ENCODE measurements at regions not wholly inside any gene's neighbourhood (a gene's known extent, or its start where the extent isn't known, plus 50 kb on each side); places are given as distances from the start of the nearest gene placed in this dataset.

GRCh38 chr3:40669176-40669575, 144.4 kb downstream of the ZNF621 start (continued):
- TF ChIP-seq HCFC1 (IDR thresholded peaks at IDR 0.05; ENCODE audit: low read depth, low read length) (no peak), ERF (CRISPR knock-in tag; IDR thresholded peaks at IDR 0.05) (no peak), CBX5 (IDR thresholded peaks at IDR 0.05; ENCODE audit: borderline replicate concordance, low read depth) (no peak), NCOR1 (IDR thresholded peaks at IDR 0.05) (no peak), BDP1 (IDR thresholded peaks at IDR 0.05; ENCODE audit: insufficient read depth, insufficient read length) (no peak), MCM7 (IDR thresholded peaks at IDR 0.05) (no peak), HNRNPK (IDR thresholded peaks at IDR 0.05; ENCODE audit: low read depth, low read length, poor library complexity, severe bottlenecking) (no peak)

GRCh38 chr3:40672861-40673260, 148.1 kb downstream of the ZNF621 start:
- Histone ChIP-seq H3K9me1 (ENCODE audit: control insufficient read depth, insufficient read depth, low read length) (no peaks in the 10 kb centered on the region), H2AFZ (ENCODE audit: low read depth, low read length) (no peak overlapping the region), H3K79me2 (ENCODE audit: control insufficient read depth, insufficient read depth, low read length) (no peaks in the 10 kb centered on the region), H3K4me3 (no peak overlapping the region), H3K4me2 (ENCODE audit: insufficient read depth, low read length) (no peak overlapping the region), H3K9me3 (replicated peaks; ENCODE audit: control insufficient read depth, insufficient read depth, low read depth, low read length) (no peaks in the 10 kb centered on the region), H3K36me3 (ENCODE audit: control insufficient read depth, insufficient read depth, low read length) (no peaks in the 10 kb centered on the region), H3K4me1 (replicated peaks in 1 of 2; ENCODE audit: control insufficient read depth in 2 of 2, insufficient read depth in 2 of 2, low read length in 2 of 2) (no peaks in the 10 kb centered on the region), H3K27ac (ENCODE audit: extremely low read depth, low read depth, low read length) (no peak overlapping the region), H3K27me3 (ENCODE audit: control insufficient read depth in 2 of 2, insufficient read depth in 2 of 2, low read length in 2 of 2) (no peaks in the 10 kb centered on the region; a peak in 1 of 5 replicates), H4K20me1 (replicated peaks; ENCODE audit: control insufficient read depth, insufficient read depth, low read length) (no peaks in the 10 kb centered on the region), H3K9ac (ENCODE audit: insufficient read depth in 1 of 2, low read depth in 2 of 2, low read length in 2 of 2) (no peak overlapping the region)
- in situ Hi-C loops (cut with MboI) (no loop called here), intact Hi-C loops (cut with micrococcal nuclease) (no loop called here)
- ChIA-PET CTCF (ENCODE audit: low intra/inter-chr PET ratio) (no interaction called here), POLR2A (no interaction called here)
- FAIRE-seq: no peak
- no peak for DNase-seq (ENCODE audit: extremely low read depth in 1 of 4, low spot score in 3 of 4)
- ATAC-seq: no peak
- WGBS (ENCODE audit: insufficient coverage, low coverage, missing lambda C conversion rate): 0% methylated on average over 1 of the region's 1 CpG
- no peak for TF ChIP-seq MCM3 (IDR thresholded peaks at IDR 0.05)
- TF ChIP-seq PHB2 (IDR thresholded peaks at IDR 0.05; ENCODE audit: low read depth): no peak
- no peak for TF ChIP-seq COPS2 (conservative IDR thresholded peaks at IDR 0.05)
- TF ChIP-seq SNAPC5 (CRISPR knock-in tag; IDR thresholded peaks at IDR 0.05): no peak
- no peak for TF ChIP-seq RHOXF2B (CRISPR knock-in tag; conservative IDR thresholded peaks at IDR 0.05)
- TF ChIP-seq E2F3 (CRISPR knock-in tag; IDR thresholded peaks at IDR 0.05): no peak
- no peak for TF ChIP-seq ETV5 (CRISPR knock-in tag; IDR thresholded peaks at IDR 0.05; ENCODE audit: low read depth)
- TF ChIP-seq XRCC4 (IDR thresholded peaks at IDR 0.05; ENCODE audit: extremely low read depth, insufficient read depth, insufficient read length): no peak
- no peak for TF ChIP-seq HSF4 (CRISPR knock-in tag; IDR thresholded peaks at IDR 0.05; ENCODE audit: borderline replicate concordance)
- no peak for TF ChIP-seq THRA (IDR thresholded peaks at IDR 0.05)
- TF ChIP-seq ZNF444 (CRISPR knock-in tag; IDR thresholded peaks at IDR 0.05): no peak
- no TSS peak for BruUV-seq (replicated peaks)
